IMR-90 (cell line): ENCODE measurements at regions not wholly inside any gene's neighbourhood (a gene's known extent, or its start where the extent isn't known, plus 50 kb on each side); places are given as distances from the start of the nearest gene placed in this dataset.

ENCODE experiments used
- ATAC-seq: fragments of 200-7000 bp; cut with Tn5 transposase; 2 replicates; pipeline ENCODE4 v1.9.1; 2020; ENCODE audit warnings: low read depth, mild to moderate bottlenecking, moderate library complexity
- BruUV-seq: library from RNA; stranded (reverse); fragments of 400-500 nt; replicated peaks from 2 replicates; lab custom pipeline; 2021; lab: Mats Ljungman, UMichigan
- CTCF ChIA-PET: fragments of 300-600 bp; formaldehyde crosslinking; extraction: SDS; loops from one replicate; lab custom pipeline; 2021; ENCODE audit warnings: antibody characterized with exemption; lab: Yijun Ruan, JAX
- POLR2A ChIA-PET: fragments of 300-600 bp; sonication (Branson Sonifier 250); formaldehyde crosslinking; loops from one replicate; lab custom pipeline; 2022; ENCODE audit warnings: antibody characterized with exemption; ENCODE audit not compliant: unreplicated experiment; lab: Charles Lee
- DNase-seq: peaks from one replicate; pipeline ENCODE4 v3.0.0; 2013
- H2AFZ ChIP-seq: replicated peaks from 2 replicates; pipeline ENCODE3; 2013; ENCODE audit warnings: low read length, mild to moderate bottlenecking; ENCODE audit not compliant: poor library complexity
- H2AK5ac ChIP-seq: 2 replicates; pipeline ENCODE4 v1.6.1; 2013; ENCODE audit warnings: low read depth, low read length, inconsistent platforms
- H2AK9ac ChIP-seq: replicated peaks from 2 replicates; pipeline ENCODE3; 2013; ENCODE audit warnings: mild to moderate bottlenecking, low read depth, low read length, moderate library complexity; ENCODE audit not compliant: poor library complexity
- H2BK120ac ChIP-seq: 2 replicates; pipeline ENCODE4 v1.6.1; 2013; ENCODE audit warnings: low read depth, low read length, inconsistent platforms
- H2BK15ac ChIP-seq: 3 replicates; pipeline ENCODE4 v1.6.1; 2013; ENCODE audit warnings: low read depth, low read length, inconsistent platforms
- H2BK20ac ChIP-seq: 2 replicates; pipeline ENCODE4 v1.6.1; 2013; ENCODE audit warnings: low read depth, mild to moderate bottlenecking, inconsistent platforms, low read length, moderate library complexity
- H2BK5ac ChIP-seq: 2 replicates; pipeline ENCODE4 v1.6.1; 2013; ENCODE audit warnings: mild to moderate bottlenecking, low read depth, low read length, inconsistent platforms; ENCODE audit not compliant: poor library complexity, severe bottlenecking
- H3K14ac ChIP-seq: replicated peaks from 2 replicates; pipeline ENCODE4 v1.6.1; 2013; ENCODE audit warnings: low read depth, low read length, inconsistent platforms
- H3K18ac ChIP-seq: 2 replicates; pipeline ENCODE4 v1.6.1; 2013; ENCODE audit warnings: low read depth, low read length, control low read depth
- H3K23ac ChIP-seq: 2 replicates; pipeline ENCODE4 v1.6.1; 2013; ENCODE audit warnings: low read depth, low read length, inconsistent platforms
- H3K27ac ChIP-seq: 2 replicates; pipeline ENCODE4 v1.5.1; 2013; ENCODE audit warnings: mild to moderate bottlenecking, control low read depth, low read length; ENCODE audit not compliant: insufficient read depth
- H3K27me3 ChIP-seq: 2 replicates; pipeline ENCODE4 v1.6.1; 2013; ENCODE audit warnings: low read length; ENCODE audit not compliant: control insufficient read depth, insufficient read depth
- H3K36me3 ChIP-seq: 2 replicates; pipeline ENCODE4 v1.6.1; 2013; ENCODE audit warnings: low read length, mixed read lengths; ENCODE audit not compliant: control insufficient read depth, insufficient read depth
- H3K4ac ChIP-seq: 2 replicates; pipeline ENCODE4 v1.6.1; 2013; ENCODE audit warnings: low read depth, low read length, inconsistent platforms
- H3K4me1 ChIP-seq: 2 replicates; pipeline ENCODE4 v1.6.1; 2013; ENCODE audit warnings: low read length, mixed read lengths; ENCODE audit not compliant: control insufficient read depth, insufficient read depth
- H3K4me2 ChIP-seq: 2 replicates; pipeline ENCODE4 v1.6.1; 2013; ENCODE audit warnings: low read depth, mild to moderate bottlenecking, control low read depth, low read length, moderate library complexity
- H3K4me3 ChIP-seq: 2 replicates; pipeline ENCODE4 v1.5.1; 2013; ENCODE audit warnings: low read depth, mild to moderate bottlenecking, control low read depth, low read length, moderate library complexity; ENCODE audit not compliant: insufficient read depth
- H3K56ac ChIP-seq: 2 replicates; pipeline ENCODE4 v1.6.1; 2013; ENCODE audit warnings: low read length, inconsistent platforms; ENCODE audit not compliant: insufficient read depth; ENCODE audit errors: extremely low read depth
- H3K79me1 ChIP-seq, 2 experiments: 2 replicates each; pipeline ENCODE4 v1.6.1; 2013; ENCODE audit warnings: low read length in 2 of 2, inconsistent platforms in 1 of 2, low read depth in 1 of 2
- H3K9ac ChIP-seq: 2 replicates; pipeline ENCODE4 v1.6.1; 2013; ENCODE audit warnings: low read depth, low read length, control low read depth
- H3K9me1 ChIP-seq: 2 replicates; pipeline ENCODE4 v1.6.1; 2013; ENCODE audit warnings: low read length, inconsistent platforms; ENCODE audit not compliant: insufficient read depth
- H3K9me3 ChIP-seq: 2 replicates; pipeline ENCODE4 v1.6.1; 2013; ENCODE audit warnings: low read length; ENCODE audit not compliant: control insufficient read depth, insufficient read depth
- H4K20me1 ChIP-seq: 2 replicates; pipeline ENCODE4 v1.6.1; 2013; ENCODE audit warnings: low read length, inconsistent platforms; ENCODE audit not compliant: insufficient read depth
- H4K5ac ChIP-seq: 2 replicates; pipeline ENCODE4 v1.6.1; 2013; ENCODE audit warnings: mild to moderate bottlenecking, low read depth, low read length, control low read depth
- H4K8ac ChIP-seq, 2 experiments: 2 replicates each; pipeline ENCODE4 v1.6.1; 2013; ENCODE audit warnings: low read depth in 2 of 2, low read length in 2 of 2, control low read depth in 1 of 2, inconsistent platforms in 1 of 2
- H4K91ac ChIP-seq: 2 replicates; pipeline ENCODE4 v1.6.1; 2013; ENCODE audit warnings: low read depth, low read length, inconsistent platforms; ENCODE audit not compliant: insufficient read depth
- BHLHE40 ChIP-seq: fragments of 150-350 bp; IDR thresholded peaks from 2 replicates; pipeline ENCODE4 v1.6.1; 2016; ENCODE audit warnings: mild to moderate bottlenecking, low read depth, low read length
- WGBS, 2 experiments: methylation state at CpG; one replicate each; pipeline versions ENCODE4 v1.1.5 to v1.1.7; 2013; ENCODE audit warnings: missing lambda C conversion rate in 2 of 2; ENCODE audit not compliant: insufficient read length in 1 of 2; ENCODE audit errors: extremely low coverage in 2 of 2; 5-methylcytosine and 5-hydroxymethylcytosine counted together
- dilution Hi-C: fragments of 300-500 bp; cut with HindIII; formaldehyde crosslinking; loops from one replicate; pipeline ENCODE4 v1.14.3; 2018; ENCODE audit warnings: low sequenced_read_pairs; ENCODE audit not compliant: unreplicated experiment
- in situ Hi-C: fragments of 300-500 bp; cut with MboI; formaldehyde crosslinking; loops from 3 replicates; pipeline ENCODE4 v1.14.3; 2019; ENCODE audit warnings: low sequenced_read_pairs, inconsistent platforms, mixed read lengths
- intact Hi-C: fragments of 100-400 bp; cut with micrococcal nuclease; formaldehyde crosslinking; loops from 2 replicates; pipeline ENCODE4 v1.10.0; 2022
- TF ChIP-seq, protein P1 (sequence below): fragments of 150-350 bp; IDR thresholded peaks from 2 replicates; pipeline ENCODE4 v1.6.1; 2016; ENCODE audit warnings: low read depth, mild to moderate bottlenecking, low read length, moderate library complexity, borderline replicate concordance

DNA sequence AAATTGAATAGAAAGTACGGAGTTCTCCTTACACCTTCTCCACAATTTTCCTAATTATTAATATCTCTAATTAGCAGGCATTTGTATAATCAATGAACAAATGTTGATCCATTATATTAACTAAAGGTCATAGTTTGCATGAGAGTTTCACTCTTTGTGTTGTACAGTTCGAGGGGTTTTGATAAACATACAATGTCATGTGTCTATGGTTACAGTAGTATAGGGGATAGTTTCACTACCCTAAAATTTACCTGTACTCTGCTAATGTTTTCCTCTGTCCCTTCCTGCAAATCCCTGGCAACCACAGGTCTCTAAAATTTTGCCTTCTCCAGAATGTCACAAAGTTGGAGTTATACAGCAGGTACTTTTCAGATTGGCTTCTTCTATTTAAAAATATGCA, 1199.8 kb upstream of the GJE1 start:
- Histone ChIP-seq H4K5ac (no peak overlapping the region), H3K27me3 (no peaks in the 10 kb centered on the region), H2AK9ac (no peak overlapping the region), H4K20me1 (no peaks in the 10 kb centered on the region), H4K8ac (no peak overlapping the region), H2BK120ac (no peak overlapping the region), H3K36me3 (no peaks in the 10 kb centered on the region), H3K4me3 (no peak overlapping the region), H3K4me1 (no peaks in the 10 kb centered on the region), H3K18ac (no peak overlapping the region), H4K91ac (no peak overlapping the region), H3K4me2 (no peak overlapping the region), H2AFZ (no peak overlapping the region), H2BK20ac (no peak overlapping the region), H3K27ac (no peak overlapping the region), H3K9me3 (no peaks in the 10 kb centered on the region), H3K14ac (no peak overlapping the region), H3K23ac (no peak overlapping the region), H3K9ac (no peak overlapping the region), H3K79me1 (no peaks in the 10 kb centered on the region), H2BK5ac (no peak overlapping the region), H3K56ac (no peak overlapping the region), H3K4ac (no peak overlapping the region), H2BK15ac (no peak overlapping the region), H2AK5ac (no peak overlapping the region), H3K9me1 (no peaks in the 10 kb centered on the region)
- no peak for DNase-seq
- ATAC-seq, result no peak
- in situ Hi-C loops, result no loop called here
- intact Hi-C loops, result no loop called here
- no TSS peak for BruUV-seq
- CTCF ChIA-PET, result no interaction called here
- POLR2A ChIA-PET, result no interaction called here
- TF ChIP-seq, protein P1, sequence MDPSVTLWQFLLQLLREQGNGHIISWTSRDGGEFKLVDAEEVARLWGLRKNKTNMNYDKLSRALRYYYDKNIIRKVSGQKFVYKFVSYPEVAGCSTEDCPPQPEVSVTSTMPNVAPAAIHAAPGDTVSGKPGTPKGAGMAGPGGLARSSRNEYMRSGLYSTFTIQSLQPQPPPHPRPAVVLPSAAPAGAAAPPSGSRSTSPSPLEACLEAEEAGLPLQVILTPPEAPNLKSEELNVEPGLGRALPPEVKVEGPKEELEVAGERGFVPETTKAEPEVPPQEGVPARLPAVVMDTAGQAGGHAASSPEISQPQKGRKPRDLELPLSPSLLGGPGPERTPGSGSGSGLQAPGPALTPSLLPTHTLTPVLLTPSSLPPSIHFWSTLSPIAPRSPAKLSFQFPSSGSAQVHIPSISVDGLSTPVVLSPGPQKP, result no peak
- no peak for TF ChIP-seq BHLHE40
- WGBS, 2 experiments, result no CpG with 5 or more reads among the region's 2 CpGs
- dilution Hi-C loops, result no loop called here
